ENCODE measurements at regions not wholly inside any gene's neighbourhood (a gene's known extent, or its start where the extent isn't known, plus 50 kb on each side); places are given as distances from the start of the nearest gene placed in this dataset.

DNA sequence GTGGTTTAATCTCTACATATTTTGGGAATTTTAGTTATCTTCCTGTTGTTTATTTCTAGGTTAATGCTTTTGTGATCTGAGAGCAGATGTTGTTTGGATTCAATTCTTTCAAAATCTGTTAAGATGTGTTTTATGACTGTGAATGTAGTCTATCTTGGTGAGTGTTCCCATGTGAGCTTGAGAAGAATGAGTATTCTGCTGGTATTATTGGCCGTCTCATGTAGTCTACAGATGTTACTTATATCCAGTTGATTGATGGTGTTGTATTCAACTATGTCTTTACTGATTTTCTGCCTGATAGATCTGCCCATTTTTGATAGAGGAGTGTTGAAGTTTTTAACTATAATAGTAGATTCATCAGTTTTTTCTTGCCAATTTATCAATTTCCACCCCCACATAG is 141.4 kb upstream of the FOXP2 start:
- TF ChIP-seq, protein P1, sequence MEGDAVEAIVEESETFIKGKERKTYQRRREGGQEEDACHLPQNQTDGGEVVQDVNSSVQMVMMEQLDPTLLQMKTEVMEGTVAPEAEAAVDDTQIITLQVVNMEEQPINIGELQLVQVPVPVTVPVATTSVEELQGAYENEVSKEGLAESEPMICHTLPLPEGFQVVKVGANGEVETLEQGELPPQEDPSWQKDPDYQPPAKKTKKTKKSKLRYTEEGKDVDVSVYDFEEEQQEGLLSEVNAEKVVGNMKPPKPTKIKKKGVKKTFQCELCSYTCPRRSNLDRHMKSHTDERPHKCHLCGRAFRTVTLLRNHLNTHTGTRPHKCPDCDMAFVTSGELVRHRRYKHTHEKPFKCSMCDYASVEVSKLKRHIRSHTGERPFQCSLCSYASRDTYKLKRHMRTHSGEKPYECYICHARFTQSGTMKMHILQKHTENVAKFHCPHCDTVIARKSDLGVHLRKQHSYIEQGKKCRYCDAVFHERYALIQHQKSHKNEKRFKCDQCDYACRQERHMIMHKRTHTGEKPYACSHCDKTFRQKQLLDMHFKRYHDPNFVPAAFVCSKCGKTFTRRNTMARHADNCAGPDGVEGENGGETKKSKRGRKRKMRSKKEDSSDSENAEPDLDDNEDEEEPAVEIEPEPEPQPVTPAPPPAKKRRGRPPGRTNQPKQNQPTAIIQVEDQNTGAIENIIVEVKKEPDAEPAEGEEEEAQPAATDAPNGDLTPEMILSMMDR (IDR thresholded peaks at IDR 0.05), result no peak

DNA sequence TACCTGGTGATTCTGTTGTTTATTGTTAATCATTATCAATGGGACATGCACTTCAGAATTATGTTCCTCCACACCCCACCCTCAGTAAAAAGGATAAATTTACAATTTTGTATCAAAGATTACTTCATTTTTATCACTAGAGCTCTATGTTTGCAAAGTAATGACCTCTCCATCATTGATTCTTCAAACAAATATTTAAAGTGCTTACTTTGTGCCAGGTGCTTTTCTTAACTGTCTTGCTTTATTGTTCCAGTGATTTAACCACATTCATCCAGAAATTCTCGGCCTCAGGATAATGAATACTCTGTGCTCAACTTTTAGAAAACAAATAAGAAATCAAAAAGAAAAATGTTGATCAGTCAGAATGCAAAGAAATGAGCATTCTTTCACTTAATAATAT is 144.9 kb upstream of the FOXP2 start:
- TF ChIP-seq, protein P1 (IDR thresholded peaks at IDR 0.05), result no peak

DNA sequence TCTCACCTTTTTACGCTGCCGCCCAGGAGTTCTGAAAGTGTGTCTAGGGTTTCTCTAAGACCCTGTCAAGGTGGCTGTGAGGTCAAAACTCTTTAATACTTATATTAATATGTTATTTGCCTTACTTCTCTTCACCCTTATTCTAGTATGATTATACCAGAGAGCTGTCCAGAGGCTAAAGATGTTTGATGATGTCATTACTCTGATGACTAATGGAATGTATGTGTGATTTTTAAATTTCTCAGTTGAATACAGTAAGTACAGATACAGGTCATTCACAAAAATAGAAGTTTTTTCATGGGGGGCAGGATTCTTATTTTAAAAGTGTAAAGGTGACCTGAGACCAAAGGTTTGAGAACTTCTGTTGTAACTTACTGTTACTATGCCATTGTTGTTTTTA is 150.6 kb upstream of the FOXP2 start:
- TF ChIP-seq, protein P1 (IDR thresholded peaks at IDR 0.05), result no peak

DNA sequence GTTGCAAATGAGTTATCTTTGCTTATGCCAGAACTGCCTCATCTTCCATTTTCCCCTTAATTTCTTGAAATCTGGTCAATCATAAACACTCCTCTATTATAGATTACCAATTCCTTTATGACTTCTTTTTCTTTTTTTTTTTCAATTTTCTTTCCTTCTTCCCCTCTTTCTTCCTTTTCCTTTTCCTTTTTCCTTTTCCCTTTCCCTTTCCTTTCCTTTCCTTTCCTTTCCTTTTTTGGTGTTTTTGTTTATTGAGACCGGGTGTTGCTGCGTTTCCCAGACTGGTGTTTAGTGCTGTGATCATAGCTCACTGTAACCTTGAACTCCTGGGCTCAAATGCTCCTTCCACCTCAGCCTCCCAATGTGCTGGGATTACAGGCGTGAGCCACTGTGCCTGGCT is 151.4 kb upstream of the FOXP2 start:
- TF ChIP-seq, protein P1 (IDR thresholded peaks at IDR 0.05), result no peak

DNA sequence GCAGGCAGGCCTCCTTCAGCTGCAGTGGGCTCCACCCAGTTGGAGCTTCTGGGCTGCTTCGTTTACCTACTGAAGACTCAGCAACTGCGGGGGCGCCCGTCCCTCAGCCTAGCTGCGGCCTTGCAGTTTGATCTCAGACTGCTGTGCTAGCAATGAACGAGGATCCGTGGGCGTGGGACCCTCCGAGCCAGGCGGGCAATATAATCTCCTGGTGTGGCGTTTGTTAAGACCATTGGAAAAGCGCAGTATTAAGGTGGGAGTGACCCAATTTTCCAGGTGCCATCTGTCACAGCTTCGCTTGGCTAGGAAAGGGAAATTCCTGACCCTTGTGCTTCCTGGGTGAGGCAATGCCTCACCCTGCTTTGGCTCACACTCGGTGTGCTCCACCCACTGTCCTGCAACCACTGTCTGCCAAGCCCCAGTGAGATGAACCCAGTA is 159.2 kb upstream of the FOXP2 start:
- TF ChIP-seq, protein P1 (IDR thresholded peaks at IDR 0.05), result no peak

DNA sequence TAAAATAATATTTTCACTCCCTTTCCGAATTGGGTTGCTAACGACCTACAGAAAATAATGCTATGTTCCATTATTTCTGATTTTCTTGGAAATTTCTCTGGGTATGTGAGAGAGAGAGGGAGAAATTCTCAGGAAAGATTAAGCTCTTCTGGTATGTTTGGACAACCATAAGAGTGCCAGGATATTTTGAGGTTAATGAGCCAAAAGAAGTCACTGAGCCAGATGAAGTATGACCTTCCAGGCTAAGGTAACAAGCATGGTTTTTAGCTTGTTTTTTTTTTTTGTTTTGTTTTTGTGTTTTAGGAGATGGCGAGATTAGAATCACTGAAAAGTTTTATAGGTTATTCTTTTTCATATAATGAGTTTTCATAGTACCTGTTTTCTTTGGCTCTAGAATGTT is 171.0 kb upstream of the FOXP2 start:
- TF ChIP-seq, protein P1 (IDR thresholded peaks at IDR 0.05), result no peak

DNA sequence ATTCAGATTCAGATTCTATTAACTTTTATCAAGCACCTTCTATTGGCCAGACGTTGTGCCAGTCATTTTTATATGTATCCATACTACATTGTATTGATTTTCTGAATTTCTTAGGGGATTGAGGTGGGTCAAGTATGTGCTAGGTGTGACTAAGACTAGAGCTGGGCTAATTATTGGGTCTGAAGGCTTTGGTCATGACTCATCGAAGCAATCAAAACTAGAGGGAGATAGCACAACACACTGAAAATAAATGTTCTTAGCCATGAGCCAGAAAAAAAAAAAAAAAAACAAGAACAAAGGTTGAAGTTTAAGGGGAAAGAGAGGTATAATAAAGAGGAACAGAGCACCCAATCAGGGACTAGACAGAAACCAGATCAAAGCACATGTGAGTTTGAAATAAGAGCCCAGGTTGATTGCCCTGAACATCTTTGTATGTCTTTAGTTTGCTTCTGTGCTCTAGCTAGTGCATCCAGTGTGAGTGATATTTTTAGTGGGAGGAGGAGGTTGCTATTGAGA is 171.6 kb upstream of the FOXP2 start:
- TF ChIP-seq, protein P1 (IDR thresholded peaks at IDR 0.05), result no peak

DNA sequence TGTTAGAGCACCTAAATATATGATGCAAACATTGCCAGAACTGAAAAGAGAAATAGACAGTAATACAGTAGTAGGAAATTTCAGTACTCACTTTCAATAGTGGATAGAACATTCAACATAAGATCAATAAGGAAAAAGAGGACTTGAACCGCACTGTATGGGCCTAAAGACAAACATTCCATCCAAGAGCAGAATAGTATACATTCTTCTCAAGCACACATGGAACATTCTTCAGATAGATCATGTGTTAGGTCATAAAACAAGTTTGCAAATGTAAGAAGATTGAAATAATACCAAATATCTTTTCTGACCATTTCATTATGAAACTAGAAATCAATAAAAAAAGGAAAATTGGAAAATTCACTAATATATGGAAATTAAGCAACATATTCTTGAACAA is 185.4 kb upstream of the FOXP2 start:
- TF ChIP-seq, protein P1 (IDR thresholded peaks at IDR 0.05), result no peak

All from LNCAP (cell line).